Uterus (tissue), 3 donors: ENCODE measurements at regions not wholly inside any gene's neighbourhood (a gene's known extent, or its start where the extent isn't known, plus 50 kb on each side); places are given as distances from the start of the nearest gene placed in this dataset.

Source experiments
- DNase-seq, 2 donors: peaks; one replicate each; pipeline ENCODE4 v3.0.0-alpha.2; 2019 to 2020
- H3K27ac ChIP-seq, 2 donors: fragments of 200-600 bp; sonication (generic); 1 replicate in 1 of 2; 2 replicates in 1 of 2; pipeline ENCODE4 v1.5.1; 2016 to 2018
- H3K27me3 ChIP-seq, 2 donors: fragments of 200-600 bp; sonication (generic); one replicate each; pipeline ENCODE4 v1.5.1; 2018 to 2019; ENCODE audit warnings: control low read depth in 1 of 2
- H3K36me3 ChIP-seq, 2 donors: fragments of 200-600 bp; sonication (generic); one replicate each; pipeline ENCODE4 v1.5.1; 2019; ENCODE audit warnings: control low read depth in 1 of 2
- H3K4me1 ChIP-seq, 2 donors: fragments of 200-600 bp; sonication (generic); one replicate each; pipeline ENCODE4 v1.5.1; 2018 to 2019; ENCODE audit warnings: control low read depth in 1 of 2
- H3K4me3 ChIP-seq, 2 donors: fragments of 200-600 bp; sonication (generic); 1 replicate in 1 of 2; 2 replicates in 1 of 2; pipeline ENCODE4 v1.5.1; 2018 to 2019; ENCODE audit warnings: mild to moderate bottlenecking in 1 of 2
- H3K9me3 ChIP-seq, 2 donors: fragments of 200-600 bp; sonication (generic); one replicate each; pipeline ENCODE4 v1.5.1; 2019; ENCODE audit warnings: control low read depth in 1 of 2
- POLR2A ChIP-seq, 2 donors: fragments of 450-650 bp; IDR thresholded peaks; one replicate each; pipeline ENCODE4 v1.6.1; 2016; ENCODE audit warnings: antibody characterized with exemption in 2 of 2, mild to moderate bottlenecking in 1 of 2, moderate library complexity in 1 of 2
- intact Hi-C: fragments of 100-400 bp; cut with DNase I; formaldehyde crosslinking; loops from one replicate; pipeline ENCODE4 v1.15.1; 2023; ENCODE audit warnings: low total_unique reads
- TF ChIP-seq, protein P1 (sequence below), 4 experiments: fragments of 200-600 bp in 2 of 4; fragments of 450-650 bp in 2 of 4; sonication (generic) in 2 of 4; IDR thresholded peaks; one replicate each; pipeline ENCODE4 v1.5.1; 2016 to 2019; ENCODE audit warnings: antibody characterized with exemption in 4 of 4, mild to moderate bottlenecking in 2 of 4, moderate library complexity in 1 of 4
- donor health status: DM: yes; HTN: yes; CAD: no.

DNA sequence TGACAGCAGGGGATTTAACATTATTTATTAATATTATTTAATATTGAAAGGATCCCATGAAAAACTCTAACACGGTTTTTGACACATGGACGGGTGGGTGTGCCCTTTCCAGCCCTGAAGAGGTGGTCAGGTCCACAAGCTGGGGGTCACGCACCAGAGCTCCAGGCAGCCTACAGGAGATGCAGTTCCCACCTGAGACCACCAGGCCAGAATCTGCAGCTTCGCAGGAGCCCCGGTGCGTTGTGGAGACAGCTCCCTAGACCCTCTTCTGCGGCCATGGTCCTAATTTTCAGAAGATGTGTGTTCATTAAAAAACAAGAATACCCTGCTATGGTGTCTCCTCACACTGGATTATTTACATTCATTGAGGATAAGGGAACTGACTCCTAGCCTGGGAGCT, 331.1 kb downstream of the C16orf95 start:
- no peak for DNase-seq
- TF ChIP-seq POLR2A (IDR thresholded peaks at IDR 0.05): no peak
- TF ChIP-seq, protein P1, sequence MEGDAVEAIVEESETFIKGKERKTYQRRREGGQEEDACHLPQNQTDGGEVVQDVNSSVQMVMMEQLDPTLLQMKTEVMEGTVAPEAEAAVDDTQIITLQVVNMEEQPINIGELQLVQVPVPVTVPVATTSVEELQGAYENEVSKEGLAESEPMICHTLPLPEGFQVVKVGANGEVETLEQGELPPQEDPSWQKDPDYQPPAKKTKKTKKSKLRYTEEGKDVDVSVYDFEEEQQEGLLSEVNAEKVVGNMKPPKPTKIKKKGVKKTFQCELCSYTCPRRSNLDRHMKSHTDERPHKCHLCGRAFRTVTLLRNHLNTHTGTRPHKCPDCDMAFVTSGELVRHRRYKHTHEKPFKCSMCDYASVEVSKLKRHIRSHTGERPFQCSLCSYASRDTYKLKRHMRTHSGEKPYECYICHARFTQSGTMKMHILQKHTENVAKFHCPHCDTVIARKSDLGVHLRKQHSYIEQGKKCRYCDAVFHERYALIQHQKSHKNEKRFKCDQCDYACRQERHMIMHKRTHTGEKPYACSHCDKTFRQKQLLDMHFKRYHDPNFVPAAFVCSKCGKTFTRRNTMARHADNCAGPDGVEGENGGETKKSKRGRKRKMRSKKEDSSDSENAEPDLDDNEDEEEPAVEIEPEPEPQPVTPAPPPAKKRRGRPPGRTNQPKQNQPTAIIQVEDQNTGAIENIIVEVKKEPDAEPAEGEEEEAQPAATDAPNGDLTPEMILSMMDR (IDR thresholded peaks at IDR 0.05): no peak
- Histone ChIP-seq H3K9me3 (no peaks in the 10 kb centered on the region), H3K4me1 (no peaks in the 10 kb centered on the region), H3K36me3 (no peaks in the 10 kb centered on the region), H3K27ac (no peak overlapping the region), H3K27me3 (no peaks in the 10 kb centered on the region), H3K4me3 (no peak overlapping the region)
- intact Hi-C loops: no loop called here

DNA sequence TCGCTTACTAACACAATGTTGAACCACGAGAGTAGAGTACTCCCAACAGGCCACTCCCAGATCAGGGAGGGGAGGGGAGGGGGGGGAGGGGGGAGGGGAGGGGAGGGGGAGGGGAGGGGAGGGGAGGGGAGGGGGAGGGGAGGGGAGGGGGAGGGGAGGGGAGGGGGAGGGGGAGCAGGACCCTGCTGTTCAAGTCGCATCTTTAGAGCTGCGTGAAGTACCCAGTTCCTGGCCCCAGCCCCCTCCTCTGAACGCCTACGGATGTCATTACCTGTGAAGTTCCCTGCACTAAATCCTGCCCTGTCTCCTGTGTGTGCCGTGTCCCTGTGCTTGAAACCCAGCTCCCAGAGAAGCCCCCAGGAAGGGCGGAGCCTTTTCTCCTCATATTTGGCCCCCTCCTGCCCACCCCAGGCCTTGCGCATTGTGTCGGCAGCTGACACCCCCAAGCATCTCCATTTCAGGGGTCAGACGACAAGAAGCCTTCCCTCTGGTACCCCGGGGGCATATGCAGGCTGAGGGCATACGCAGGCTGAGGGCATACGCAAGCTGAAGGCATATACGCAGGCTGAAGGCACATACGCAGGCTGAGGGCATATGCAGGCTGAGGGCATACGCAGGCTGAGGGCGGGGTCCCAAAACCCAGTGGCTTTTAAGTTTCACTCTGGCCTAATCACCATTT, 330.2 kb downstream of the C16orf95 start:
- TF ChIP-seq, protein P1 (IDR thresholded peaks at IDR 0.05): no peak
- TF ChIP-seq POLR2A (IDR thresholded peaks at IDR 0.05): no peak
- Histone ChIP-seq H3K27ac (no peak overlapping the region), H3K4me1 (no peaks in the 10 kb centered on the region), H3K4me3 (no peak overlapping the region), H3K36me3 (no peaks in the 10 kb centered on the region), H3K9me3 (no peaks in the 10 kb centered on the region), H3K27me3 (no peaks in the 10 kb centered on the region)
- intact Hi-C loops: no loop called here
- DNase-seq: no peak

DNA sequence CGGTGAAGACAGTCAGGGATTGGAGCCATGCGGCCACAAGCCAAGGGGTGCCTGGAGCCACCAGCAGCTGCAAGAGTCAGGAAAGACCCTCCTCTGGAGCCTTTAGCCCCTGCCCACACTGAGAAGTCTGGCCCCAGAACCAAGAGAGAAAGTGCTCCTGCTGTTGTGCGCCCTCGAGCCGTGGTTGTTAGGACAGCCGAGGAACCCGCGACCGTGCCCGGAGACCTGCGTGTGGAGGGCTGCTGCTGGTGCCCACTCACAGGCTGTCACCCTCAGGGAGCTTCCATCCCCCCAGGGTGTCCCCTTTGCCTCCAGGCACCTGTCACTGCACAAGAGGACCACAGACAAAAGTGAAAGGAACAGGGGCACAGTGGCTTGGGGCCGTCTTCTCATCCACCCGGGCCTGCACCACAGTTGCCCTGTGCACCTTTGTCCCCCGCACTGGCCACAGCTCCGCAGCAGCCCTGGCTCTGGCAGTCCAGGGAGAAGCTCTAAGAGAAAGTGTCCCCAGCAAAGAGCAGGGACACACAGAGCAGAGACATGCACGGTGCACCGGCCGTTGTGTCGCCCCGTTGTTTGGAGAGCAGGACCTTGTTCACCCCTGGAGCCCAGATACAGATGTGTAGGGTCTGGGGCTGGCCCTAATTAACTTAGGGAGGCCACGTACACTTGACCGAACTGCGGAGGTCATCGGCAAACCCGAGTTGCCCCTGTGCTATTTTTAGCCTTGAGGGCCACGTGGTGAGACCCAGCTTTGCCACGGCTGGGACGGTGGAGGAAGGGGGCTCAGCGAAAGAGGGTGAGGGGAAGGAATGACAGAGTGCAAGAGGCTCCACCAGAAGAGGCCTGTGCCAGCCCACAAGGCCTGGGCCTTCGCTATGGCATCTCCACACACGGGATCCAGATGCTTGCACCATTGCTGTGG, 329.2 kb downstream of the C16orf95 start:
- no peak overlapping the region for H3K27ac ChIP-seq
- DNase-seq: no peak
- intact Hi-C loops: no loop called here
- no peaks in the 10 kb centered on the region for H3K27me3 ChIP-seq
- no peaks in the 10 kb centered on the region for H3K9me3 ChIP-seq
- TF ChIP-seq, protein P1 (IDR thresholded peaks at IDR 0.05): no peak
- no peak for TF ChIP-seq POLR2A (IDR thresholded peaks at IDR 0.05)
- H3K4me3 ChIP-seq: no peak overlapping the region
- no peaks in the 10 kb centered on the region for H3K36me3 ChIP-seq
- H3K4me1 ChIP-seq: no peaks in the 10 kb centered on the region

DNA sequence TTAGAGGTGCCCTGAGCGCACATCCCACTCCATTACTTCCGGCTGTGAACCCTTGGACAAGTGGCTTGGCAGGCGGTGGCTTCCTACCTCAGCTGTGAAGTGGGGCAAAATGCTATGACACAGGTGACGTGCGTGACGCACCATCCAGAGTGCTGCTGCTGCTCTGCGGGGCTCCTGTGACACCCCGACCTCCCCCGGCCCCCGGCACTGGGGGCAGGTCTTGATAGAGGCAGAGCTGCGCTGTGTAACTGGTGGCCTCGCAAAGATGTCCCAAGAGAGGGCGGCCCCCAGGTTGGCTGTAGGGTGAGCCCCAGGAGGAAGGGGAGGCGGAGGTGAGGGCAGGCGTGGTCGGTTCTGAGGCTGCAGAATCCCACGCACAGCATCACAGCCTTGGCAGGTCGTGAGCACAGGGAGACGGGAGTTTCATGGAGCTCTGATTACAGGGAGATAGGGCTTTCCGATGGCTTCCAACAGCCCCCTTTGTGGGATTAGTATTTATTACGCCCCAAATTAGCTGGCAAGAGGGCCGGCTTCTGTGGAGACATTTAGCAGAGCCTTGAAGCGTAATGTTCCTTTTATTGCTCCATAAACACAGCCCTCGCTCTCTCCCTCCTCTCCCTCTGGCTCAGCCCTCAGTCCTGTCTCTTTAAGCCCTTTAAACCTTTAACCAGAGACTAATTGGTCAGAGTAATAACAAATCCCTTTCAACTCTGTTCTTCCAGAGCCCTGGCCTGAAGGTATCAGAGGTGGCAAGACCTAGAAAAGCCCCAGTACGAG, 328.1 kb downstream of the C16orf95 start:
- no peak for DNase-seq
- Histone ChIP-seq H3K27me3 (no peaks in the 10 kb centered on the region), H3K27ac (no peak overlapping the region), H3K36me3 (no peaks in the 10 kb centered on the region), H3K4me3 (no peak overlapping the region), H3K9me3 (no peaks in the 10 kb centered on the region), H3K4me1 (no peaks in the 10 kb centered on the region)
- TF ChIP-seq, protein P1 (IDR thresholded peaks at IDR 0.05): no peak
- TF ChIP-seq POLR2A (IDR thresholded peaks at IDR 0.05): no peak
- intact Hi-C loops: no loop called here
